ENCODE measurements at regions not wholly inside any gene's neighbourhood (a gene's known extent, or its start where the extent isn't known, plus 50 kb on each side); places are given as distances from the start of the nearest gene placed in this dataset.
"Not testable (repeated sequence)": the region's sequence is repeated elsewhere in the genome, so short reads cannot be mapped to it uniquely, and the experiment has no call there.

GRCh38 chr6:150767571-150768018 lies 97.9 kb upstream of the MTHFD1L start:
- DNase-seq (ENCODE audit: low read depth in 2 of 2) = no peak

DNA sequence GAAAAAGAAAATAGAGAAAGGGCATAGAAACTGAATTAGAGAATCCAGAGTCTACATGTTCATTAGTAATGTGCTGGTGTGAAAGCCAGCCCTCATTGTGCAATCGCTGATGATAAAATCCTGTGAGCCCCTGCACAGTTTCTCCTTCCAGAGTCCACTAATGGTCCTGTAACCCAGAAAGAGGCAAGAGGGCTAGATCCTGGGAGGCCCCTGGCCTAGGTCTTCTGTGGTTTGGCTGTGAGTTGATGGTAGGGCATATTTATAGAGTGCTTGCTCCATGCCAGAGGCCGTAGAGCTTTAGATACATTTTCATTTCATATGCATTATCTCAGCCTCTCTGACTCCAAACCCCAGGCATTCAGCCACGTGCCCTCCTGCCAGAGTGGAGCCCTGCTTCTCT lies 94.9 kb upstream of the MTHFD1L start:
- no peak for DNase-seq (ENCODE audit: low read depth in 2 of 2)

DNA sequence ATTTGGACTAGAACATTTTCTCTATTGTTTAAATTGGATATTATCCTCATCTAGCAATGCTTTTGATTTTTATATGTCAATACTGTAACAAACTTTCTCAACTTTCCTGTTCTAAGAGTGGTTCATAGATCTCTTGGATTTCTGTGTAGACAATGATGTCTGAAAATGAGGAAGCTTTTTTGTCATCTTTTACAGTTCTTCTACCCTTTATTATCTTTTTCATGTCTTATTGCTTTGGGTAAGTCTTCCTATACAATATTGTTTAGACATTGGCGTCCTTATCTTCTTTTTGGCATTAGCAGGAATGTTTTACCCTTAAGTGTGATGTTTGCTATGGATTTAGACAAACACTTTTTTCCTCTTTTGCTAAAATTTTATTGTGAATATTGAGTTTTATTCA lies 91.5 kb upstream of the MTHFD1L start:
- DNase-seq (ENCODE audit: low read depth in 2 of 2) = no peak

DNA sequence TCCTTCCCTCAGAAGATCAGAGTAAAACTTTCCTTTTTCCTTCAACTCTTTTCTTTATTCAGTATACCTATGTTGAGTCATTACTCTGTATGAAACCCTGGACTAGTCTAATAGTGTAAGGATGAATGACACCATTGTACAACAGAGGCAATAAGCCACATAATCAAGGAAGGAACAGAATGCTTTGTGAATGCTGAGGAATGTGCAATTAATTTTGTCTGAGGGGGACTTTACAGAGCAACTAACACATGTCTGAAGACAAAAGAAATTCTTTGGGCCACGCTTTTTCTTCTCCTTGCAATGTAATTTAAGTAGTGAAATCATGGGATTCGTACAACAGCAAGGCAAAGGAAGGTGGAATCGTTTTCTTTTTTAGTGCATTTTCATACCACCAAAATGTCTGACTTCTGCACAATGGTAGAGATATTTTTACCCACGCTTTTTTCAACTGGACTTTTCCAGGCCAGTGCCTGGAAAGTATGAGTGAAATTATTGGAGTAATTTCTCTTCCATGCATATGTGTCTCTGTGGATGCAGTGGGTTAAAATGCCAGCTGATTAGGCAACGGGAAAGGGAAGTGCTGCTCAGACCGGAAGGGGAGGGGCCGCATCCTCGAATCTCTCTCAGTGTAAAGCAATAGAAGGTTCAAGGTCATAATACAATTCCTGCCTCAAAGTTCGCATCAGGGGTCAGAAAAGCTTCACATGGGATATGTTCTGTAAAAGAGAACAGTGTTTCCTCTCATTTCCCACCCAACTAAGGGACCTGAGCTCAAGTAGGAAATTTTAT lies 89.9 kb upstream of the MTHFD1L start:
- DNase-seq (ENCODE audit: low read depth in 2 of 2) = no peak

DNA sequence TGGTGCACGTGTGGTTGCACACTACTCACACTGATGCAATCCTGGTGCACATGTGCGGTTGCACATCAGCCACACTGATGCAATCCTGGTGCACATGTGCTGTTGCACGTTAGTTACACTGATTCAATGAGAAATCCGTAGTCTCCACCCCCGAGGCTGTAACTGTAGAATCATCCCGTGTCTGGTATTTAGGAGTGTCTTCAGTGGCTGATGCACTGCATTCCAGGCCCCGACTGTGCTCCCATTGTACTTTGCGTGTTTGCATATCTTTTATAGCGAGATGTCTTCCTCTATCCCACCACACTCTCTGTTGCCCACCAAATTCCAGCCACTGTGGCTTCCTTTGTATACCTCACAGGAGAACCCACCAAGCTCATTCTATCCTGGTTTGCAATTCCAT lies 87.8 kb upstream of the MTHFD1L start:
- no peak for DNase-seq (ENCODE audit: low read depth in 2 of 2)

GRCh38 chr6:150783813-150784212 lies 81.7 kb upstream of the MTHFD1L start:
- no peak for DNase-seq (ENCODE audit: low read depth in 2 of 2)

GRCh38 chr6:150787429-150787828 lies 78.1 kb upstream of the MTHFD1L start:
- DNase-seq (ENCODE audit: low read depth in 2 of 2) = no peak

DNA sequence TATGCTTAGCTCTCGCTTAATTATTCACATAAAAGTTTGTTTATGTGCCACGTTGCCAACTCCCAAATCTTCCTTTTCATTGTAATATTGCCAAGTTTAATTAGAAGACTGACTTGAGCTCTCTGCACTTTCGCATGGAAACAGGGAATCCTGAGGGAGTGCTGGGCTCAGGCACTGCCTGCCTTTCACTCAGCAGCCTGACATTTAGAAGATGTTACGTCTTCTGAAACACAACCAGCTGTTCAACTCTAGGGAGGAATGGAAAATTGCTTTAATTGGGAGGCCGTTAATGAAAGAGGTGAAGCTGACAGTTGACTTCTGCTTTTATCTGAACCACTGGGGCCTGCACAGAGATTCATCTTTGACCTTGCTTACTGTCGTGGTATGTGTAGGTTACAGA lies 77.4 kb upstream of the MTHFD1L start:
- DNase-seq (ENCODE audit: low read depth in 2 of 2) = no peak

- DNase-seq (ENCODE audit: low read depth in 2 of 2) = not testable (repeated sequence)
Observed at GRCh38 chr6:150789906-150790305, 75.6 kb upstream of the MTHFD1L start.

GRCh38 chr6:150791717-150792116 lies 73.8 kb upstream of the MTHFD1L start:
- no peak for DNase-seq (ENCODE audit: low read depth in 2 of 2)

DNA sequence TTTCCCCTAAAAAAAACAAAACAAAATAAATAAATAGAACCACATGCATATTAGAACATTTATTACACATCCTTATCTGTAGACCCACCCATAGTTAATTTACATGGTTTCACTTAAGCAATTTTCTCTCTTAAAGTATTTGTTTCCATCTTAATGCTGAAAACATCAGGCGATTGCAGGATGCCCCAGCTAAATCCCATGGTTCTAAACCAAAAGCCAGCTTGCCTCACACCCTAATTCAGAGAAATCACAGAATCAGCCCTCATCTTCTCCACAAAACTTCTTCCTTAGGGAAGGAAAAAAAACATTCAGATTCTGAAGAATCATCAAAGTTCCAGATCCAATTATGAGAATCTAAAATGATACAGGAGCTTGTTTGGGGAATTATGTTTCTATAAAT lies 67.6 kb upstream of the MTHFD1L start:
- DNase-seq (ENCODE audit: low read depth in 2 of 2) = no peak

GRCh38 chr6:150799276-150799805 lies 66.2 kb upstream of the MTHFD1L start:
- no peak for DNase-seq (ENCODE audit: low read depth in 2 of 2)

DNA sequence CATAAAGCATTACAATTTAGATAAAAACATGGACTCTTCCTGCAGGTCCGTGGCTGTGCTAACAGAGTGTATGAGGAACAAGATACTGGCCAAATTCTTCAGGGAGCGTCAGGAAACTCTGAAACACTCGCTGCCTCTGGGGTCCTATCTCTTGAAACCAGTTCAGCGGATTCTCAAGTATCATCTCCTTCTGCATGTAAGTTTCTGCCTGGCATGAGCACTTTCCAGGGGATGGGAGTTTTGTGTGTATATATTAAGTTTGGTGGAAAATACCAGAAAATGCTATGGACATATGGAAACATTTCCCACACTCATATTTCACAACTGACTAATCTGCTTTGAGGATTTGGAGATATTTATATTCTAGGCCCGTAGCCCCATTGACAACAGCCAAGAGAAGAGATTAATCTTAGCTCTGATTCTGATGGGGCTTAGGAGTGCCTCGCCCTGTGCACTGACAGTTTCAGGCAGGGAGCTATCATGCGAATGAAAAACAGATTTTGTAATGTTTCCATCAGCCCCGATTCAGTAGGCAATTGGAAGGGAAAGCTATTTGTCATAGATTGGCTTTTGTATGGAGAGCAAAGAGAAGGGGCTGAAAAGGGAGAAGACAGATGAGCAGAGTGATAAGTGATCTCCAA lies 64.7 kb upstream of the MTHFD1L start:
- no peak for DNase-seq (ENCODE audit: low read depth in 2 of 2)

- no peak for DNase-seq (ENCODE audit: low read depth in 2 of 2)
Observed at GRCh38 chr6:150806790-150807189, 58.7 kb upstream of the MTHFD1L start.

DNA sequence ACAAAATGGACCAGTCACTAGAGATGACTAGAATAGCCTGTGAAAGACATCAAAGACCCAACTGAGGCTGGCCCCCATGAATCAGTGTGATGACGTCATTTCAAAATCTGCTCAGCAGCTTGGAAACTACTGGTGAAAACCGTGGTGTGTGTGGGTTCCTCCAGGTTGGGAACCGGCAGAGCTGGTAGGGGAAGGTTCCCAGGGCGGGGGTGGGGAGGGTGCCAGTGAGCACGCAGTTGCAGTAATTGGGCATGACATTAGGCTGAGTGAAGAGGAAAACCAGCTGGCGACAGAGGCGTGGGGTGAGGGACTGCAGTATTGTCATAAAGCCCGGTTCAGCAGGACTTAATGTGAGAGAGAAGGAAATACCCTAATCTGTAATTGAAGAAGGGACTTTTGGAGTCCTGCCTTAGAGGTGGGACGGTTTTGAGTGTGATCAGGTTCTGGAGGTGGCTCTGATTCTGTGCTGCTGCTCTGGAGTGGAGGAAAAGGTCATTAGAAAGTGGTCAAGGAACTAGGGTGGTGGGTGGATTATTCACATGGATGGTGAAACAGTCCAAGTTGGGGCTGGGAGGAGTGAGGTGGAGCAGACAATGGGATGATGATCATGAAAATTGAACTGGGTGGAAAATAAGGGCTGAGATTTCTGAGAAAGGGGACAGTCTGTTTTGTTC lies 52.0 kb upstream of the MTHFD1L start:
- peak; percentile 56 to 57 for DNase-seq (ENCODE audit: low read depth in 2 of 2)

- DNase-seq (ENCODE audit: low read depth in 2 of 2) = no peak
Observed at GRCh38 chr6:150813993-150814359, 51.5 kb upstream of the MTHFD1L start.
